Liver (tissue), 7 donors: ENCODE measurements at regions not wholly inside any gene's neighbourhood (a gene's known extent, or its start where the extent isn't known, plus 50 kb on each side); places are given as distances from the start of the nearest gene placed in this dataset.

Source experiments
- DNase-seq: peaks from one replicate; pipeline ENCODE4 v3.0.0-alpha.2; 2017; ENCODE audit warnings: low spot score
- H3K27ac ChIP-seq, 2 donors: one replicate each; pipeline ENCODE4 v1.7.0; 2013; ENCODE audit warnings: inconsistent platforms in 2 of 2, low read length in 2 of 2, control low read depth in 1 of 2, low read depth in 1 of 2, mild to moderate bottlenecking in 1 of 2
- H3K27me3 ChIP-seq, 4 donors: one replicate each; pipeline versions ENCODE4 v1.6.1 to v1.7.0; 2013; ENCODE audit warnings: low read length in 3 of 4, inconsistent platforms in 1 of 4, mild to moderate bottlenecking in 1 of 4, moderate library complexity in 1 of 4; ENCODE audit not compliant: control insufficient read depth in 4 of 4, insufficient read depth in 4 of 4
- H3K36me3 ChIP-seq, 4 donors: one replicate each; pipeline versions ENCODE4 v1.6.1 to v1.7.0; 2013; ENCODE audit warnings: low read length in 3 of 4, mild to moderate bottlenecking in 3 of 4, low read depth in 1 of 4, moderate library complexity in 1 of 4; ENCODE audit not compliant: control insufficient read depth in 4 of 4, insufficient read depth in 3 of 4
- H3K4me1 ChIP-seq, 4 donors: one replicate each; pipeline versions ENCODE4 v1.6.1 to v1.7.0; 2013; ENCODE audit warnings: low read length in 3 of 4, mild to moderate bottlenecking in 3 of 4, moderate library complexity in 1 of 4; ENCODE audit not compliant: control insufficient read depth in 4 of 4, insufficient read depth in 4 of 4
- H3K4me3 ChIP-seq, 3 donors: one replicate each; pipeline versions ENCODE4 v1.6.1 to v1.7.0; 2013; ENCODE audit warnings: low read length in 3 of 3, control low read depth in 1 of 3, low read depth in 1 of 3, mild to moderate bottlenecking in 1 of 3
- H3K9ac ChIP-seq, 2 donors: one replicate each; pipeline ENCODE4 v1.7.0; 2013; ENCODE audit warnings: low read length in 2 of 2, mild to moderate bottlenecking in 2 of 2, moderate library complexity in 2 of 2, control low read depth in 1 of 2, low read depth in 1 of 2
- H3K9me3 ChIP-seq, 4 donors: one replicate each; pipeline versions ENCODE4 v1.6.1 to v1.7.0; 2013; ENCODE audit warnings: low read length in 3 of 4; ENCODE audit not compliant: control insufficient read depth in 4 of 4
- EGR1 ChIP-seq, 2 donors: IDR thresholded peaks; 2 replicates each; pipeline ENCODE4 v1.6.1; 2016 to 2018; ENCODE audit warnings: antibody characterized with exemption in 2 of 2, low read depth in 2 of 2
- FOXA1 ChIP-seq: IDR thresholded peaks from 2 replicates; pipeline ENCODE4 v1.6.1; 2016; ENCODE audit warnings: antibody characterized with exemption
- HNF4A ChIP-seq, 2 donors: conservative IDR thresholded peaks; 2 replicates each; pipeline ENCODE4 v1.6.1; 2016; ENCODE audit warnings: antibody characterized with exemption in 2 of 2, mild to moderate bottlenecking in 2 of 2
- HNF4G ChIP-seq: IDR thresholded peaks from 2 replicates; pipeline ENCODE4 v1.6.1; 2016; ENCODE audit warnings: antibody characterized with exemption
- NR2F2 ChIP-seq: IDR thresholded peaks from 2 replicates; pipeline ENCODE4 v1.6.1; 2016; ENCODE audit warnings: antibody characterized with exemption
- RXRA ChIP-seq, 2 donors: IDR thresholded peaks; 2 replicates each; pipeline ENCODE4 v1.6.1; 2017 to 2018; ENCODE audit warnings: antibody characterized with exemption in 2 of 2, mild to moderate bottlenecking in 1 of 2
- YY1 ChIP-seq: IDR thresholded peaks from 2 replicates; pipeline ENCODE4 v1.6.1; 2016; ENCODE audit warnings: antibody characterized with exemption, mild to moderate bottlenecking
- WGBS: extraction: QIAGEN DNeasy Blood & Tissue Kit; methylation state at CpG from one replicate; pipeline ENCODE4 v1.1.7; 2013; 5-methylcytosine and 5-hydroxymethylcytosine counted together
- TF ChIP-seq, protein P1 (sequence below): IDR thresholded peaks from 2 replicates; pipeline ENCODE4 v1.6.1; 2016; ENCODE audit warnings: antibody characterized with exemption
- TF ChIP-seq, protein P2 (sequence below): IDR thresholded peaks from 2 replicates; pipeline ENCODE4 v1.6.1; 2016; ENCODE audit warnings: antibody characterized with exemption
- TF ChIP-seq, protein P3 (sequence below): IDR thresholded peaks from 2 replicates; pipeline ENCODE4 v1.6.1; 2016; ENCODE audit warnings: antibody characterized with exemption, mild to moderate bottlenecking
- donor health status: healthy.
- donor health status: healthy.
- donor health status: healthy.
- donor health status: healthy.

DNA sequence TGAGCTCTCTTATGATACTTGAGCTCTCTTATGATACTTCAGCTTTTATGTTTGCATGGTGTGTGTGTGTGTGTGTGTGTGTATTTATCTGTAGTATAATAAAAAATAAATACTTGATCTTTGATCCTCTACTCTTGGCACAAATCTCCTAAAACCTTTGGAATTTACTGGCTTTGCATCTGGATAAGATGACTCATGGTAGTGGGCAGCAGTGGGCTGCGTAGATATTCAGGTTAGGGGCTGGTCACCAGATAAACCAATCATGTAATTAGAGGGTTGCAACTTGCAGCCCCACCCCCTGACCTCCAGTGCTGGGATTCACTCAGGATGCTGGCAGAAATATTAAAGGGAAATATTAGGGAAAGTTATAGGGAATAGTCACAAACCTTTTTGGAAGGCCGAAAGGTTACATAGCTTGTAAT lies 151.9 kb upstream of the COL21A1 start:
- 29% methylated on average over 2 of the region's 2 CpGs for WGBS
- peak overlapping the region in 1 of 2 donors; percentile 83 for H3K9ac ChIP-seq
- peak overlapping the region; percentile 81 to 85 for H3K27ac ChIP-seq
- DNase-seq = no peak
- H3K36me3 ChIP-seq = no peaks in the 10 kb centered on the region
- H3K4me1 ChIP-seq = peaks cover 5 to 26% (median 13%) of the 10 kb centered on the region in 4 donors
- no peak for TF ChIP-seq HNF4G
- TF ChIP-seq, protein P1, sequence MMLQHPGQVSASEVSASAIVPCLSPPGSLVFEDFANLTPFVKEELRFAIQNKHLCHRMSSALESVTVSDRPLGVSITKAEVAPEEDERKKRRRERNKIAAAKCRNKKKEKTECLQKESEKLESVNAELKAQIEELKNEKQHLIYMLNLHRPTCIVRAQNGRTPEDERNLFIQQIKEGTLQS = peak; percentile 78
- H3K27me3 ChIP-seq = no peaks in the 10 kb centered on the region
- H3K9me3 ChIP-seq = peaks cover 0 to 2% (median 0%) of the 10 kb centered on the region in 4 donors
- no peak overlapping the region for H3K4me3 ChIP-seq

GRCh38 chr6:56396435-56396834 lies 149.1 kb upstream of the COL21A1 start:
- Histone ChIP-seq H3K4me3 (no peak overlapping the region), H3K36me3 (no peaks in the 10 kb centered on the region), H3K27ac (no peak overlapping the region), H3K27me3 (no peaks in the 10 kb centered on the region), H3K4me1 (peaks cover 5 to 14% (median 11%) of the 10 kb centered on the region in 4 donors), H3K9me3 (no peaks in the 10 kb centered on the region), H3K9ac (no peak overlapping the region)
- no peak for DNase-seq
- WGBS = 94% methylated on average over 2 of the region's 2 CpGs
- TF ChIP-seq FOXA1 = no peak
- TF ChIP-seq NR2F2 = no peak
- no peak for TF ChIP-seq YY1
- TF ChIP-seq, protein P1 = no peak
- TF ChIP-seq, protein P2, sequence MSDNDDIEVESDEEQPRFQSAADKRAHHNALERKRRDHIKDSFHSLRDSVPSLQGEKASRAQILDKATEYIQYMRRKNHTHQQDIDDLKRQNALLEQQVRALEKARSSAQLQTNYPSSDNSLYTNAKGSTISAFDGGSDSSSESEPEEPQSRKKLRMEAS = no peak
- TF ChIP-seq, protein P3, sequence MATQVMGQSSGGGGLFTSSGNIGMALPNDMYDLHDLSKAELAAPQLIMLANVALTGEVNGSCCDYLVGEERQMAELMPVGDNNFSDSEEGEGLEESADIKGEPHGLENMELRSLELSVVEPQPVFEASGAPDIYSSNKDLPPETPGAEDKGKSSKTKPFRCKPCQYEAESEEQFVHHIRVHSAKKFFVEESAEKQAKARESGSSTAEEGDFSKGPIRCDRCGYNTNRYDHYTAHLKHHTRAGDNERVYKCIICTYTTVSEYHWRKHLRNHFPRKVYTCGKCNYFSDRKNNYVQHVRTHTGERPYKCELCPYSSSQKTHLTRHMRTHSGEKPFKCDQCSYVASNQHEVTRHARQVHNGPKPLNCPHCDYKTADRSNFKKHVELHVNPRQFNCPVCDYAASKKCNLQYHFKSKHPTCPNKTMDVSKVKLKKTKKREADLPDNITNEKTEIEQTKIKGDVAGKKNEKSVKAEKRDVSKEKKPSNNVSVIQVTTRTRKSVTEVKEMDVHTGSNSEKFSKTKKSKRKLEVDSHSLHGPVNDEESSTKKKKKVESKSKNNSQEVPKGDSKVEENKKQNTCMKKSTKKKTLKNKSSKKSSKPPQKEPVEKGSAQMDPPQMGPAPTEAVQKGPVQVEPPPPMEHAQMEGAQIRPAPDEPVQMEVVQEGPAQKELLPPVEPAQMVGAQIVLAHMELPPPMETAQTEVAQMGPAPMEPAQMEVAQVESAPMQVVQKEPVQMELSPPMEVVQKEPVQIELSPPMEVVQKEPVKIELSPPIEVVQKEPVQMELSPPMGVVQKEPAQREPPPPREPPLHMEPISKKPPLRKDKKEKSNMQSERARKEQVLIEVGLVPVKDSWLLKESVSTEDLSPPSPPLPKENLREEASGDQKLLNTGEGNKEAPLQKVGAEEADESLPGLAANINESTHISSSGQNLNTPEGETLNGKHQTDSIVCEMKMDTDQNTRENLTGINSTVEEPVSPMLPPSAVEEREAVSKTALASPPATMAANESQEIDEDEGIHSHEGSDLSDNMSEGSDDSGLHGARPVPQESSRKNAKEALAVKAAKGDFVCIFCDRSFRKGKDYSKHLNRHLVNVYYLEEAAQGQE = no peak
- TF ChIP-seq HNF4A (conservative IDR thresholded peaks at IDR 0.05) = no peak

DNA sequence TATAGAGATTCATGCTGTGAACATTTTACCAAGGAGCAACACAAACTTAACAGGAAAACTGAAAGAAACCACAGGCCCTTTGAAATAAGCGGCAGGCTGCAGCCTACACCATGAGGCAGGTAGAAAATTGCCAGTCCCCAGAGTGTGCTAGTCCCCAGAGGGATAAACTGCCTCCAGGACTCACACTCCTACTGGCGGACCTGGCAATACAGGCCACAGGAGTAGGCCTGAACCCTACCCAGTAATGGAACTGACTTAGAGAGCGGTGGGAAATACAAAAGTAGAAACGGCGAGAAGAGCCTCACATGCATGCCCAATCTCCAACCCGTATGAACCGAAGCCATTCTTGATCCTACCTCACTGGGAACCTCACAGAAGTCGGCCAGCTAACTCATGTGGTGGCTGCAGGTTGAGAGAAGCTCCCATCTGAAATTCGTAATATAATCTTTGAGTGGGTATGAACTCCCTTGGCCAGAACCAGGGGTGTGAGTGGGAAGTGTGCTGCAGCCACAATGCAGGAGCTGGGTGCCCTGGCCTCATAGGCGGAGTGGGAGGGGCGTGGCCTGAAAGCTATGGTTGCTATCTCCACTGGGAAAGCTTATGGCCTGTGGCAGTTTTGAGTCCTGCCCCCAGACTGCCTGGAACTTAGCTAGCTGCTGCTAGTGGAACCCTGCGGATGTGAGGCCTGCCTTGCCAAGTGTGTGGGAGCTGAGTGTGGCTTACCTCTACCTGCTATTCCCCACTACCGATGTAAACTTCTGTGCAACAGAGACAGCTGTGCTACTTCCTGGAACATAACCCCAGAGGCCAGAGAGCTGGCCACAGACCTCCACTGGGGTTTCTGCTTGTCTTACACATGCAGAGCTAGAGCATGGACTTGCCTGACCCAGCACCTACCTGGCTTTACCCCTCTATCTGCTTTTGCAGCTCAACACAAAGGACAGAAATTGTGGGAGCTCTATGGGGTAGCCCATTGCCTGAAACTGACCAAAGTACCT lies 146.5 kb upstream of the COL21A1 start:
- Histone ChIP-seq H3K4me3 (no peak overlapping the region), H3K9ac (no peak overlapping the region), H3K36me3 (no peaks in the 10 kb centered on the region), H3K27me3 (no peaks in the 10 kb centered on the region), H3K27ac (no peak overlapping the region), H3K9me3 (no peaks in the 10 kb centered on the region), H3K4me1 (peaks cover 0 to 6% (median 5%) of the 10 kb centered on the region in 4 donors)
- DNase-seq = no peak
- TF ChIP-seq RXRA (IDR thresholded peaks at IDR 0.05) (no peak), EGR1 (IDR thresholded peaks at IDR 0.05; ENCODE audit: low read depth in 2 of 2) (no peak)
- WGBS = 96% methylated on average over 13 of the region's 13 CpGs
